ENCODE measurements at regions not wholly inside any gene's neighbourhood (a gene's known extent, or its start where the extent isn't known, plus 50 kb on each side); places are given as distances from the start of the nearest gene placed in this dataset.

DNA sequence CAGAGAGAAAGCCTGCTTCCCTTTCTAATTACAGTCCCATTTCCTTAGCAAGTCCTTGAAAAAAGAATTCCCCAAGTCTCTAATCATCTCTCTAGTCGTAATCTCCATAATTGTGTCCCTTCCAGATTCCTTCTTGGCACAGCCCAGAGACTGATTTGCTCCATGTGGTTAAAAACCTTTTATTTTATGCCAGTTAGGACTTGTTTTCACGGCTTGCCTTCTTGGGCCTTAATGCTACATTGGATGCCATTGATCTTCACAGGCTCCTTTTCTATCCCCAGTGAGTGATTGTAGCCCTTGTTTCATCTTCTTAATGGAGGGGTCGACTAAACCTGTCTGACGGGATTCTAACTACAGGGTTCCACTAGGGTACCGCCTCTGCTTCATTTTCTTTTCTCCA is 650.6 kb upstream of the ARID1B start:
- no peak for DNase-seq (ENCODE audit: low spot score in 2 of 2)
- no peak for TF ChIP-seq POLR2A (IDR thresholded peaks at IDR 0.05)
- TF ChIP-seq, protein P1, sequence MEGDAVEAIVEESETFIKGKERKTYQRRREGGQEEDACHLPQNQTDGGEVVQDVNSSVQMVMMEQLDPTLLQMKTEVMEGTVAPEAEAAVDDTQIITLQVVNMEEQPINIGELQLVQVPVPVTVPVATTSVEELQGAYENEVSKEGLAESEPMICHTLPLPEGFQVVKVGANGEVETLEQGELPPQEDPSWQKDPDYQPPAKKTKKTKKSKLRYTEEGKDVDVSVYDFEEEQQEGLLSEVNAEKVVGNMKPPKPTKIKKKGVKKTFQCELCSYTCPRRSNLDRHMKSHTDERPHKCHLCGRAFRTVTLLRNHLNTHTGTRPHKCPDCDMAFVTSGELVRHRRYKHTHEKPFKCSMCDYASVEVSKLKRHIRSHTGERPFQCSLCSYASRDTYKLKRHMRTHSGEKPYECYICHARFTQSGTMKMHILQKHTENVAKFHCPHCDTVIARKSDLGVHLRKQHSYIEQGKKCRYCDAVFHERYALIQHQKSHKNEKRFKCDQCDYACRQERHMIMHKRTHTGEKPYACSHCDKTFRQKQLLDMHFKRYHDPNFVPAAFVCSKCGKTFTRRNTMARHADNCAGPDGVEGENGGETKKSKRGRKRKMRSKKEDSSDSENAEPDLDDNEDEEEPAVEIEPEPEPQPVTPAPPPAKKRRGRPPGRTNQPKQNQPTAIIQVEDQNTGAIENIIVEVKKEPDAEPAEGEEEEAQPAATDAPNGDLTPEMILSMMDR (IDR thresholded peaks at IDR 0.05), result no peak
- no peak for TF ChIP-seq POLR2AphosphoS5 (IDR thresholded peaks at IDR 0.05)
- Histone ChIP-seq H3K4me3 (no peak overlapping the region), H3K27ac (peak overlapping the region; percentile 13 to 71), H3K36me3 (no peaks in the 10 kb centered on the region), H3K9me3 (no peaks in the 10 kb centered on the region), H3K27me3 (no peaks in the 10 kb centered on the region), H3K4me1 (no peaks in the 10 kb centered on the region)
- intact Hi-C loops (cut with DNase I; ENCODE audit: low total_unique reads), result no loop called here

GRCh38 chr6:156125844-156126243 is 651.3 kb upstream of the ARID1B start:
- intact Hi-C loops (cut with DNase I; ENCODE audit: low total_unique reads), result no loop called here
- H3K36me3 ChIP-seq, result no peaks in the 10 kb centered on the region
- H3K4me3 ChIP-seq, result no peak overlapping the region
- no peaks in the 10 kb centered on the region for H3K4me1 ChIP-seq
- no peaks in the 10 kb centered on the region for H3K9me3 ChIP-seq
- no peak for DNase-seq (ENCODE audit: low spot score in 2 of 2)
- TF ChIP-seq POLR2AphosphoS5 (IDR thresholded peaks at IDR 0.05) (no peak), POLR2A (IDR thresholded peaks at IDR 0.05) (no peak)
- TF ChIP-seq, protein P1 (IDR thresholded peaks at IDR 0.05), result no peak
- no peaks in the 10 kb centered on the region for H3K27me3 ChIP-seq
- H3K27ac ChIP-seq, result peak overlapping the region; percentile 13 to 71

DNA sequence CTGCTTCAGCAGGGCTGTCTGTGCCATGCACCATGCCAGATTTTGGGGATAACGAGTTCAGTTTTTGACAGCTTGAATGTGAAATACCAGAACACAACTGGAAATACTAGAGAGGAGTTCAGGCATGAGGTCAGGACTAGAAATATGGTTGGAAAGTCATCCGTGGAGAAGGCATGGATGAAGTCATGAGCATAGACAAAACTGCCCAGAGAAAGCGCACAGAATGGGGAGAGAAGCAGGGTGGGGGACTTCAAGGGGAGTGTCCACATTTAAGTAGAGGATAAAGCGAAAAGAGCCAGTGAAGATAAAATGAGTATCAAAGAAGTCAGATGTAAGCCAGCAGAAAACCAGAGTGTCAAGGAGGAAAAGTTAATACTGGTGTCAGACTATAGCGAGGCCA is 653.4 kb upstream of the ARID1B start:
- TF ChIP-seq POLR2AphosphoS5 (IDR thresholded peaks at IDR 0.05) (no peak), POLR2A (IDR thresholded peaks at IDR 0.05) (no peak)
- TF ChIP-seq, protein P1 (IDR thresholded peaks at IDR 0.05), result no peak
- intact Hi-C loops (cut with DNase I; ENCODE audit: low total_unique reads), result no loop called here
- DNase-seq (ENCODE audit: low spot score in 2 of 2), result no peak

GRCh38 chr6:156121973-156122372 is 655.2 kb upstream of the ARID1B start:
- intact Hi-C loops (cut with DNase I; ENCODE audit: low total_unique reads), result no loop called here
- H3K9me3 ChIP-seq, result no peaks in the 10 kb centered on the region
- H3K36me3 ChIP-seq, result no peaks in the 10 kb centered on the region
- H3K27me3 ChIP-seq, result no peaks in the 10 kb centered on the region
- no peaks in the 10 kb centered on the region for H3K4me1 ChIP-seq
- no peak for DNase-seq (ENCODE audit: low spot score in 2 of 2)
- TF ChIP-seq, protein P1 (IDR thresholded peaks at IDR 0.05), result no peak
- no peak for TF ChIP-seq POLR2AphosphoS5 (IDR thresholded peaks at IDR 0.05)
- no peak for TF ChIP-seq POLR2A (IDR thresholded peaks at IDR 0.05)
- no peak overlapping the region for H3K27ac ChIP-seq
- no peak overlapping the region for H3K4me3 ChIP-seq

More for the DNA sequence above, 653.4 kb upstream of the ARID1B start:
- Histone ChIP-seq H3K4me1 (no peaks in the 10 kb centered on the region), H3K27ac (no peak overlapping the region), H3K9me3 (no peaks in the 10 kb centered on the region), H3K4me3 (no peak overlapping the region), H3K36me3 (no peaks in the 10 kb centered on the region), H3K27me3 (no peaks in the 10 kb centered on the region)

DNA sequence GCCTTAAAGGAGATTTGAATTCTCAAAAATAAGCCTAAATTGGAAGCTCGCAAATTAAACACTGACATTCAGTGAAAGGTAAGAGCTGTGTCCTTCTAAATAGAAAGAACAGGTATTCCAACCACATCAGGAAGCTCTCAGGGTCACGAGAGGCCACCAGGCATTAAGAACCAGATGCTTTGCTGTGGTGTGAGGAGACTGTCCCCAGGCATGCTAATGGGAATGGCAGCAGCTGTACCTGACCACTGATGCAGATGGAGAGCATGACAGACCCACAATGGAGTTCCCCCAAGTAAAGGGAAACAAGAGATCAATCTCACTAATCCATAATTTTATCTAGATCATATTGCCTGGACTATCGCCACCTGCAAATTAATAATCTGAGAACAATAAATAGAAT is 658.9 kb upstream of the NOX3 start:
- intact Hi-C loops (cut with DNase I; ENCODE audit: low total_unique reads), result no loop called here
- Histone ChIP-seq H3K9me3 (no peaks in the 10 kb centered on the region), H3K4me3 (no peak overlapping the region), H3K4me1 (no peaks in the 10 kb centered on the region), H3K27me3 (no peaks in the 10 kb centered on the region), H3K36me3 (no peaks in the 10 kb centered on the region), H3K27ac (no peak overlapping the region)
- DNase-seq (ENCODE audit: low spot score in 2 of 2), result no peak
- TF ChIP-seq POLR2AphosphoS5 (IDR thresholded peaks at IDR 0.05) (no peak), POLR2A (IDR thresholded peaks at IDR 0.05) (no peak)
- TF ChIP-seq, protein P1 (IDR thresholded peaks at IDR 0.05), result no peak

Measured in breast epithelium (tissue), 4 donors.